ENCODE measurements at regions not wholly inside any gene's neighbourhood (a gene's known extent, or its start where the extent isn't known, plus 50 kb on each side); places are given as distances from the start of the nearest gene placed in this dataset.

GRCh38 chr1:208767816-208768215 is 523.6 kb upstream of the PLXNA2 start:
- no peak for TF ChIP-seq EP300 (IDR thresholded peaks at IDR 0.05; ENCODE audit: low read depth)
- no peak for TF ChIP-seq CTCF (IDR thresholded peaks at IDR 0.05)
